CD4-positive, alpha-beta T cell (primary cell): ENCODE measurements at regions not wholly inside any gene's neighbourhood (a gene's known extent, or its start where the extent isn't known, plus 50 kb on each side); places are given as distances from the start of the nearest gene placed in this dataset.

ENCODE experiments used
- ATAC-seq: fragments of 200-7000 bp; cut with Tn5 transposase; one replicate; pipeline ENCODE4 v1.10.0; 2022; ENCODE audit warnings: mild to moderate bottlenecking; ENCODE audit not compliant: poor library complexity
- CTCF ChIA-PET: fragments of 350-600 bp; sonication (Branson Sonifier 250); formaldehyde crosslinking; loops from one replicate; lab custom pipeline; 2021; ENCODE audit warnings: antibody characterized with exemption, inconsistent platforms; lab: Charles Lee
- POLR2A ChIA-PET: fragments of 350-600 bp; sonication (Branson Sonifier 250); formaldehyde crosslinking; loops from one replicate; lab custom pipeline; 2021; ENCODE audit warnings: antibody characterized with exemption, inconsistent platforms; lab: Charles Lee
- DNase-seq, 14 experiments: peaks; one replicate each; pipeline ENCODE4 v3.0.0-alpha.2; 2013 to 2020; ENCODE audit warnings: mixed read lengths in 2 of 14
- H3K27ac ChIP-seq, 2 donors: one replicate each; pipeline versions ENCODE4 v1.5.1 to v1.7.0; 2013; ENCODE audit warnings: low read length in 2 of 2, low read depth in 1 of 2, mild to moderate bottlenecking in 1 of 2
- H3K27me3 ChIP-seq, 2 experiments: 1 replicate in 1 of 2; 2 replicates in 1 of 2; pipeline versions ENCODE4 v1.6.1 to v1.7.0; 2013; ENCODE audit warnings: low read length in 2 of 2, control low read depth in 1 of 2, mild to moderate bottlenecking in 1 of 2, moderate library complexity in 1 of 2; ENCODE audit not compliant: insufficient read depth in 2 of 2, control insufficient read depth in 1 of 2
- H3K36me3 ChIP-seq: one replicate; pipeline ENCODE4 v1.6.1; 2013; ENCODE audit warnings: low read length, control low read depth; ENCODE audit not compliant: insufficient read depth
- H3K4me1 ChIP-seq: one replicate; pipeline ENCODE4 v1.6.1; 2013; ENCODE audit warnings: low read length, control low read depth; ENCODE audit not compliant: insufficient read depth
- H3K4me3 ChIP-seq: one replicate; pipeline ENCODE4 v1.5.1; 2013; ENCODE audit warnings: mild to moderate bottlenecking, low read length, moderate library complexity
- H3K9me3 ChIP-seq, 2 experiments: 1 replicate in 1 of 2; 2 replicates in 1 of 2; pipeline versions ENCODE4 v1.6.1 to v1.7.0; 2013; ENCODE audit warnings: low read length in 2 of 2, mild to moderate bottlenecking in 2 of 2, control low read depth in 1 of 2, moderate library complexity in 1 of 2; ENCODE audit not compliant: control insufficient read depth in 1 of 2, insufficient read depth in 1 of 2
- H3K27ac Mint-ChIP-seq: one replicate; pipeline ENCODE4 v1.8.0; 2020; ENCODE audit warnings: mixed read lengths
- H3K27me3 Mint-ChIP-seq: one replicate; pipeline ENCODE4 v1.8.0; 2021; ENCODE audit warnings: mixed read lengths
- H3K36me3 Mint-ChIP-seq: one replicate; pipeline ENCODE4 v1.8.0; 2021; ENCODE audit warnings: low read depth, mixed read lengths
- H3K4me1 Mint-ChIP-seq: one replicate; pipeline ENCODE4 v1.8.0; 2021; ENCODE audit warnings: low read depth, mixed read lengths
- H3K4me3 Mint-ChIP-seq: one replicate; pipeline ENCODE4 v1.8.0; 2020; ENCODE audit warnings: mild to moderate bottlenecking, mixed read lengths
- H3K9me3 Mint-ChIP-seq: one replicate; pipeline ENCODE4 v1.8.0; 2020; ENCODE audit warnings: mixed read lengths
- CTCF ChIP-seq: fragments of 200-600 bp; IDR thresholded peaks from one replicate; pipeline ENCODE4 v1.8.0; 2022; ENCODE audit warnings: antibody characterized with exemption, mild to moderate bottlenecking
- intact Hi-C, 2 experiments: fragments of 100-400 bp; cut with DNase I in 1 of 2; cut with micrococcal nuclease in 1 of 2; formaldehyde crosslinking; loops; one replicate each; pipeline versions ENCODE4 v1.15.1 to v1.9.0; 2023 to 2025; cut with DNase I, micrococcal nuclease

- TF ChIP-seq CTCF = no peak
- H3K36me3 ChIP-seq = no peaks in the 10 kb centered on the region
- DNase-seq = no peak
- no peaks in the 10 kb centered on the region for H3K9me3 ChIP-seq
- POLR2A ChIA-PET = no interaction called here
- no peak overlapping the region for H3K4me3 ChIP-seq
- intact Hi-C loops = no loop called here
- peaks cover 5% of the 10 kb centered on the region for H3K9me3 Mint-ChIP-seq
- ATAC-seq = no peak
- no peak overlapping the region for H3K27ac ChIP-seq
- H3K27me3 Mint-ChIP-seq = no peaks in the 10 kb centered on the region
- CTCF ChIA-PET = no interaction called here
- no peak overlapping the region for H3K4me3 Mint-ChIP-seq
- no peaks in the 10 kb centered on the region for H3K36me3 Mint-ChIP-seq
- no peaks in the 10 kb centered on the region for H3K4me1 ChIP-seq
- H3K27me3 ChIP-seq = no peaks in the 10 kb centered on the region
- H3K27ac Mint-ChIP-seq = no peak overlapping the region
- no peaks in the 10 kb centered on the region for H3K4me1 Mint-ChIP-seq
Observed at GRCh38 chr10:83372646-83373045, 766.7 kb upstream of the GHITM start.

DNA sequence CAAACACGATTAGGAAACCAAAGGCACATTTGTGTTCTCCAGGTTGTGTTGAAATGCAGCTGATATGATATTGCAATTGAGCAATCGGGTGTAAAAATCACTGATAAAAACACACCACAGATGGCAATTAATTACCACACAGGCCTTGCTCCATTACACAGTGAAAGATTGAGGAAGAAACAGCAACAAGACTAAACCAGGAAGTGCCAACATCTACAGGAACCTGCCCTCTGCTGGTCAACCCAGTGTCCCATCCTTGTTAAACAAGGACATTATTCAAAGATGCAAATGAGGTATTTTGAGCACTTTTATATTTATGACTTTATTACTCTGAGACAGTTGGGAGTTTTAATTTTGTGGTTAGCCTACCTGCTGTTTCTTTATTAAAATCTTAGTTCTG is 765.6 kb upstream of the GHITM start:
- H3K27me3 Mint-ChIP-seq = no peaks in the 10 kb centered on the region
- intact Hi-C loops = no loop called here
- no peaks in the 10 kb centered on the region for H3K36me3 Mint-ChIP-seq
- H3K4me3 Mint-ChIP-seq = no peak overlapping the region
- no peaks in the 10 kb centered on the region for H3K27me3 ChIP-seq
- CTCF ChIA-PET = no interaction called here
- ATAC-seq (no peak), DNase-seq (no peak)
- POLR2A ChIA-PET = no interaction called here
- TF ChIP-seq CTCF = no peak
- H3K4me3 ChIP-seq = no peak overlapping the region
- no peaks in the 10 kb centered on the region for H3K36me3 ChIP-seq
- H3K9me3 Mint-ChIP-seq = peaks cover 5% of the 10 kb centered on the region
- no peaks in the 10 kb centered on the region for H3K4me1 Mint-ChIP-seq
- H3K4me1 ChIP-seq = no peaks in the 10 kb centered on the region
- no peak overlapping the region for H3K27ac ChIP-seq
- no peaks in the 10 kb centered on the region for H3K9me3 ChIP-seq
- no peak overlapping the region for H3K27ac Mint-ChIP-seq

DNA sequence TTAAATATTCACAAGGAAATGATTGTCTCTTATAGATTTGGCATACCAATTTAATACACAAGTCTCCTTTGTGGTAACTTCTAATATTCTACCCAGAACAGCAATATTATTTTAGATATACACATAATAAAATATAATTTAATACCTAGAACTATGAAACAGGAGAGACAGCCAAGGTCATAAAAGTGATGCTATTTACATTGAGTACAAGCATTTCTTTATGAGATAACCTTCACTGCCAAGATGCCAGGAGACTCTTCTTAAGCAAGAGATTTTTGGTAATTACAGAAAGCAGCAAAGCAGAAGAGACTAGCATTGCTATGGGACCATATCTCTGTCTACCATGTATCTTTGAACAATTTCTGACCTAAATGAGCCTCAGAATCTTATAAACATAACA is 764.6 kb upstream of the GHITM start:
- no peak for ATAC-seq
- Mint-ChIP-seq H3K9me3 (peaks cover 7% of the 10 kb centered on the region), H3K4me1 (no peaks in the 10 kb centered on the region), H3K27me3 (no peaks in the 10 kb centered on the region), H3K27ac (no peak overlapping the region), H3K36me3 (no peaks in the 10 kb centered on the region), H3K4me3 (no peak overlapping the region)
- intact Hi-C loops = no loop called here
- no peaks in the 10 kb centered on the region for H3K27me3 ChIP-seq
- H3K4me3 ChIP-seq = no peak overlapping the region
- POLR2A ChIA-PET = no interaction called here
- TF ChIP-seq CTCF = no peak
- no peaks in the 10 kb centered on the region for H3K9me3 ChIP-seq
- H3K27ac ChIP-seq = no peak overlapping the region
- no peak for DNase-seq
- H3K4me1 ChIP-seq = no peaks in the 10 kb centered on the region
- H3K36me3 ChIP-seq = no peaks in the 10 kb centered on the region
- CTCF ChIA-PET = no interaction called here
